ENCODE measurements at regions not wholly inside any gene's neighbourhood (a gene's known extent, or its start where the extent isn't known, plus 50 kb on each side); places are given as distances from the start of the nearest gene placed in this dataset.
"Not testable (repeated sequence)": the region's sequence is repeated elsewhere in the genome, so short reads cannot be mapped to it uniquely, and the experiment has no call there.

GRCh38 chr1:189331071-189331470, 1146.6 kb downstream of the BRINP3 start:
- TF ChIP-seq ZFX (IDR thresholded peaks at IDR 0.05; ENCODE audit: borderline replicate concordance); CTCF (IDR thresholded peaks at IDR 0.05): not testable (repeated sequence)

Measured in 22Rv1 (cell line).